GM23338 (cell line): ENCODE measurements at regions not wholly inside any gene's neighbourhood (a gene's known extent, or its start where the extent isn't known, plus 50 kb on each side); places are given as distances from the start of the nearest gene placed in this dataset.

ENCODE experiments used
- CREB1 ChIP-seq: fragments of 250-450 bp; sonication (Bioruptor Pico); IDR thresholded peaks from 2 replicates; pipeline ENCODE4 v1.5.0; 2020; ENCODE audit warnings: low read depth, mild to moderate bottlenecking, moderate library complexity
- EZH2 ChIP-seq: fragments of 200-600 bp; sonication (generic); IDR thresholded peaks from one replicate; pipeline ENCODE4 v1.8.0; 2017; ENCODE audit warnings: antibody characterized with exemption, mild to moderate bottlenecking, low read depth; ENCODE audit not compliant: unreplicated experiment
- EZH2phosphoT487 ChIP-seq: fragments of 200-600 bp; sonication (generic); IDR thresholded peaks from one replicate; pipeline ENCODE4 v1.8.1; 2018; ENCODE audit warnings: antibody characterized with exemption; ENCODE audit not compliant: unreplicated experiment
- POLR2AphosphoS5 ChIP-seq: IDR thresholded peaks from 2 replicates; pipeline ENCODE4 v1.6.1; 2016; ENCODE audit warnings: antibody characterized with exemption, low read depth
- TF ChIP-seq, protein P1 (sequence below), 2 experiments: fragments of 200-600 bp in 1 of 2; sonication (generic) in 1 of 2; conservative IDR thresholded peaks; 2 replicates each; pipeline versions ENCODE4 v1.5.1 to v1.6.1; 2016 to 2017; ENCODE audit warnings: antibody characterized with exemption in 2 of 2, low read depth in 2 of 2, mild to moderate bottlenecking in 2 of 2, moderate library complexity in 1 of 2
- TF ChIP-seq, protein P2 (sequence below): IDR thresholded peaks from one replicate; pipeline ENCODE4 v1.6.1; 2018; ENCODE audit warnings: antibody characterized with exemption; ENCODE audit not compliant: unreplicated experiment

DNA sequence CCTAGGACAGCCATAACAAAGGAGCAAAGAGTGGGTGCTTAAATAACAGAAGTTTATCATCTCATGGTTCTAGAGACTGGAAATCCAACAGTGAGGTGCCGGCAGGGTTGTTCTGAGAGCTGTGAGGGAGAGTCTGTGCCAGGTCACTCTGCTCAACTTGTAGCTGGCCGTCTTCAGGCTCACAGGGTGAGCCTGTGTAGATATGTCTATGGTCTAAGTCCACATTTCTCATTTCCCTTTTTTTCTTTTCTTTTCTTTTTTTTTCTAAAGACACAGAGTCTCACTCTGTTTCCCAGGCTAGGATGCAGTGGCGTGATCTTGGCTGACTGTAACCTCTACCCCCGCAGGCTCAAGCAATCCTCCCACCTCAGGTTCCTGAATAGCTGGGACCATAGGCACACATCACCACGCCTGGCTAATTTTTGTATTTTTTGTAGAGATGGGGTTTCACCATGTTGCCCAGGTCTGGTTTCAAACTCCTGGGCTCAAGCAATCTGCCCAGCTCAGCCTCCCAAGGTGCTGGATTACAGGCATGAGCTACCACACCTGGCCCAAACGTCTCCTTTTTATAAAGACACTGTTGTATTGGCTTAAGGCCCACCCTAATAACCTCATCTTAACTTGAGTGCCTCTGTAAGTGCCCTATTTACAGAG, 142.2 kb downstream of the SP3 start:
- TF ChIP-seq POLR2AphosphoS5 = no peak
- TF ChIP-seq CREB1 (CRISPR knock-in tag) = no peak
- TF ChIP-seq, protein P1, sequence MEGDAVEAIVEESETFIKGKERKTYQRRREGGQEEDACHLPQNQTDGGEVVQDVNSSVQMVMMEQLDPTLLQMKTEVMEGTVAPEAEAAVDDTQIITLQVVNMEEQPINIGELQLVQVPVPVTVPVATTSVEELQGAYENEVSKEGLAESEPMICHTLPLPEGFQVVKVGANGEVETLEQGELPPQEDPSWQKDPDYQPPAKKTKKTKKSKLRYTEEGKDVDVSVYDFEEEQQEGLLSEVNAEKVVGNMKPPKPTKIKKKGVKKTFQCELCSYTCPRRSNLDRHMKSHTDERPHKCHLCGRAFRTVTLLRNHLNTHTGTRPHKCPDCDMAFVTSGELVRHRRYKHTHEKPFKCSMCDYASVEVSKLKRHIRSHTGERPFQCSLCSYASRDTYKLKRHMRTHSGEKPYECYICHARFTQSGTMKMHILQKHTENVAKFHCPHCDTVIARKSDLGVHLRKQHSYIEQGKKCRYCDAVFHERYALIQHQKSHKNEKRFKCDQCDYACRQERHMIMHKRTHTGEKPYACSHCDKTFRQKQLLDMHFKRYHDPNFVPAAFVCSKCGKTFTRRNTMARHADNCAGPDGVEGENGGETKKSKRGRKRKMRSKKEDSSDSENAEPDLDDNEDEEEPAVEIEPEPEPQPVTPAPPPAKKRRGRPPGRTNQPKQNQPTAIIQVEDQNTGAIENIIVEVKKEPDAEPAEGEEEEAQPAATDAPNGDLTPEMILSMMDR (conservative IDR thresholded peaks at IDR 0.05; ENCODE audit: low read depth in 2 of 2) = no peak
- no peak for TF ChIP-seq EZH2phosphoT487
- TF ChIP-seq, protein P2, sequence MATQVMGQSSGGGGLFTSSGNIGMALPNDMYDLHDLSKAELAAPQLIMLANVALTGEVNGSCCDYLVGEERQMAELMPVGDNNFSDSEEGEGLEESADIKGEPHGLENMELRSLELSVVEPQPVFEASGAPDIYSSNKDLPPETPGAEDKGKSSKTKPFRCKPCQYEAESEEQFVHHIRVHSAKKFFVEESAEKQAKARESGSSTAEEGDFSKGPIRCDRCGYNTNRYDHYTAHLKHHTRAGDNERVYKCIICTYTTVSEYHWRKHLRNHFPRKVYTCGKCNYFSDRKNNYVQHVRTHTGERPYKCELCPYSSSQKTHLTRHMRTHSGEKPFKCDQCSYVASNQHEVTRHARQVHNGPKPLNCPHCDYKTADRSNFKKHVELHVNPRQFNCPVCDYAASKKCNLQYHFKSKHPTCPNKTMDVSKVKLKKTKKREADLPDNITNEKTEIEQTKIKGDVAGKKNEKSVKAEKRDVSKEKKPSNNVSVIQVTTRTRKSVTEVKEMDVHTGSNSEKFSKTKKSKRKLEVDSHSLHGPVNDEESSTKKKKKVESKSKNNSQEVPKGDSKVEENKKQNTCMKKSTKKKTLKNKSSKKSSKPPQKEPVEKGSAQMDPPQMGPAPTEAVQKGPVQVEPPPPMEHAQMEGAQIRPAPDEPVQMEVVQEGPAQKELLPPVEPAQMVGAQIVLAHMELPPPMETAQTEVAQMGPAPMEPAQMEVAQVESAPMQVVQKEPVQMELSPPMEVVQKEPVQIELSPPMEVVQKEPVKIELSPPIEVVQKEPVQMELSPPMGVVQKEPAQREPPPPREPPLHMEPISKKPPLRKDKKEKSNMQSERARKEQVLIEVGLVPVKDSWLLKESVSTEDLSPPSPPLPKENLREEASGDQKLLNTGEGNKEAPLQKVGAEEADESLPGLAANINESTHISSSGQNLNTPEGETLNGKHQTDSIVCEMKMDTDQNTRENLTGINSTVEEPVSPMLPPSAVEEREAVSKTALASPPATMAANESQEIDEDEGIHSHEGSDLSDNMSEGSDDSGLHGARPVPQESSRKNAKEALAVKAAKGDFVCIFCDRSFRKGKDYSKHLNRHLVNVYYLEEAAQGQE = no peak
- TF ChIP-seq EZH2 = no peak
